ENCODE measurements at regions not wholly inside any gene's neighbourhood (a gene's known extent, or its start where the extent isn't known, plus 50 kb on each side); places are given as distances from the start of the nearest gene placed in this dataset.

- in situ Hi-C loops (cut with MboI; ENCODE audit: low sequenced_read_pairs in 4 of 4) (no loop called here), intact Hi-C loops (cut with DNase I; ENCODE audit: low total_unique reads) (no loop called here)
- Histone ChIP-seq H3K9me3 (no peaks in the 10 kb centered on the region), H3K27ac (no peak overlapping the region), H3K27me3 (peaks cover 0 to 8% (median 0%) of the 10 kb centered on the region in 3 donors), H3K4me1 (no peaks in the 10 kb centered on the region), H3K4me3 (no peak overlapping the region), H3K36me3 (no peaks in the 10 kb centered on the region)
- TF ChIP-seq POLR2A (IDR thresholded peaks at IDR 0.05) (no peak), CTCF (IDR thresholded peaks at IDR 0.05 in 4 of 5, conservative IDR thresholded peaks at IDR 0.05 in 1 of 5) (no peak)
- ATAC-seq: no peak
- no peak for DNase-seq
These were observed 153.0 kb upstream of the TWIST2 start for GRCh38 chr2:238694922-238695321.

DNA sequence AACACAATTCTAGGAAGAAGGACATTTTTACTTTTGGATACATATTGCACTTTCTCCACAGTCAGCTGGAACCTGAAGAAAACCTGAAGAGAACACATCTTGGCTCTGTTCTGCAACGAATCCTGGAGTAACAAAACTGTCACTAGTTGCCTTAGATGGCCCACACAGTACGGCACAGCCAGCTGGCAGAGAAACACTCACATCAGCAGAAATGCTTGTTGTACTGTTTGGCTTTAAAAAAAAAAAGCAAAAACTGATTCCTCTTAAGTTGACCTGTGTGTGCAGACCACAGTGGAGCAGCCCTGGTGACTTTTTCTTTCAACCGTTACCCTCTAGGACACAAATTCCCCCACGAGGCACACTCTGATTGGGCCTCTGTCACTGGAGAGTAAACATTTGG is 152.3 kb upstream of the TWIST2 start:
- H3K4me1 ChIP-seq: no peaks in the 10 kb centered on the region
- no peak for TF ChIP-seq CTCF (IDR thresholded peaks at IDR 0.05 in 4 of 5, conservative IDR thresholded peaks at IDR 0.05 in 1 of 5)
- TF ChIP-seq POLR2A (IDR thresholded peaks at IDR 0.05): no peak
- in situ Hi-C loops (cut with MboI; ENCODE audit: low sequenced_read_pairs in 4 of 4) (no loop called here), intact Hi-C loops (cut with DNase I; ENCODE audit: low total_unique reads) (no loop called here)
- no peak overlapping the region for H3K4me3 ChIP-seq
- DNase-seq (no peak), ATAC-seq (no peak)
- peaks cover 0 to 8% (median 0%) of the 10 kb centered on the region in 3 donors for H3K27me3 ChIP-seq
- no peaks in the 10 kb centered on the region for H3K36me3 ChIP-seq
- no peak overlapping the region for H3K27ac ChIP-seq
- H3K9me3 ChIP-seq: no peaks in the 10 kb centered on the region

DNA sequence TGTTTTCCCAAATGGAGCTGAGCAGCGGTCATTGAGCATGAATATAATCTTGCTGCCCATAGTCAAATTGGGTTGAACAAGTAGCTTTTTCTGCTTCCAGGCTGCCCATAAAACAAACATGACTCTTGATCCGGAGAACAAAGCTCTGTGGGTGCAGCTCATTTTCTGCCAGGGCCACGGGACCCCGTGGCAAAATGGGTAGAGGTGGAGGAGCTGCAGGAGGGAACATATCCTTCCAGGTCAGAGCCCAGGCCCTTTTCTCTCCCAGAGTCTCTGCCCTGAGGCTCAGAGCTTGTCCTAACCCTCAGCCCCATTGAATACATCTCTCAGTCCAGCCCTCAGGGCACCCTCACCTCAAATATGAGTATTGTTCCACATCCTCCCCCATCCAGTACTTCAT is 151.6 kb upstream of the TWIST2 start:
- Histone ChIP-seq H3K27ac (no peak overlapping the region), H3K9me3 (no peaks in the 10 kb centered on the region), H3K36me3 (no peaks in the 10 kb centered on the region), H3K4me1 (no peaks in the 10 kb centered on the region), H3K4me3 (no peak overlapping the region), H3K27me3 (peaks cover 0 to 6% (median 0%) of the 10 kb centered on the region in 3 donors)
- TF ChIP-seq POLR2A (IDR thresholded peaks at IDR 0.05) (no peak), CTCF (IDR thresholded peaks at IDR 0.05 in 4 of 5, conservative IDR thresholded peaks at IDR 0.05 in 1 of 5) (no peak)
- intact Hi-C loops (cut with DNase I; ENCODE audit: low total_unique reads) (no loop called here), in situ Hi-C loops (cut with MboI; ENCODE audit: low sequenced_read_pairs in 4 of 4) (no loop called here)
- no peak for DNase-seq
- ATAC-seq: no peak

GRCh38 chr2:238696786-238697185 is 151.1 kb upstream of the TWIST2 start:
- Histone ChIP-seq H3K4me1 (no peaks in the 10 kb centered on the region), H3K27ac (no peak overlapping the region), H3K4me3 (no peak overlapping the region), H3K27me3 (peaks cover 0 to 4% (median 0%) of the 10 kb centered on the region in 3 donors), H3K9me3 (no peaks in the 10 kb centered on the region), H3K36me3 (no peaks in the 10 kb centered on the region)
- in situ Hi-C loops (cut with MboI; ENCODE audit: low sequenced_read_pairs in 4 of 4) (no loop called here), intact Hi-C loops (cut with DNase I; ENCODE audit: low total_unique reads) (no loop called here)
- no peak for DNase-seq
- ATAC-seq: no peak
- no peak for TF ChIP-seq CTCF (IDR thresholded peaks at IDR 0.05 in 4 of 5, conservative IDR thresholded peaks at IDR 0.05 in 1 of 5)
- no peak for TF ChIP-seq POLR2A (IDR thresholded peaks at IDR 0.05)
